RKO (cell line): ENCODE measurements at regions not wholly inside any gene's neighbourhood (a gene's known extent, or its start where the extent isn't known, plus 50 kb on each side); places are given as distances from the start of the nearest gene placed in this dataset.

ENCODE experiments used
- DNase-seq: peaks from one replicate; pipeline ENCODE4 v3.0.0-alpha.2; 2016; ENCODE audit warnings: low spot score

GRCh38 chr14:106874350-106874749, 1348.0 kb downstream of the TMEM121 start:
- DNase-seq, result no peak

- no peak for DNase-seq
These were observed 1349.1 kb downstream of the TMEM121 start for GRCh38 chr14:106875503-106875902.

- no peak for DNase-seq
These were observed 1350.3 kb downstream of the TMEM121 start for GRCh38 chr14:106876711-106877110.

GRCh38 chr14:106877517-106877916, 1351.1 kb downstream of the TMEM121 start:
- no peak for DNase-seq

- DNase-seq, result peak; percentile 81
These were observed 1352.9 kb downstream of the TMEM121 start for GRCh38 chr14:106879241-106879640.

GRCh38 chr14:106883218-106883692, 1356.9 kb downstream of the TMEM121 start:
- DNase-seq, result peak; percentile 28
